Endothelial cell of umbilical vein (primary cell): ENCODE measurements at regions not wholly inside any gene's neighbourhood (a gene's known extent, or its start where the extent isn't known, plus 50 kb on each side); places are given as distances from the start of the nearest gene placed in this dataset.

Experiments used
- BruUV-seq: library from RNA; stranded (reverse); fragments of 400-500 nt; replicated peaks from 2 replicates; lab custom pipeline; 2021; lab: Mats Ljungman, UMichigan
- CTCF ChIA-PET: fragments of 300-600, 350-600 bp; sonication (Branson Sonifier 250); formaldehyde crosslinking; loops from one replicate; lab custom pipeline; 2021; ENCODE audit warnings: antibody characterized with exemption, inconsistent platforms; lab: Charles Lee
- POLR2A ChIA-PET: fragments of 300-600, 350-600 bp; sonication (Branson Sonifier 250); formaldehyde crosslinking; loops from one replicate; lab custom pipeline; 2021; ENCODE audit warnings: antibody characterized with exemption, inconsistent platforms; lab: Charles Lee
- DNase-seq: peaks from one replicate; pipeline ENCODE4 v3.0.0-alpha.2; 2011; ENCODE audit warnings: low read depth, low spot score
- FAIRE-seq: peaks from 2 replicates; lab custom pipeline; 2011; peaks lifted over from hg19 to GRCh38; lab: Jason Lieb, UNC
- H2AFZ ChIP-seq: 2 replicates; pipeline ENCODE4 v1.6.0; 2012; ENCODE audit warnings: low read depth, low read length, control low read depth, inconsistent platforms
- H3K27ac ChIP-seq: 2 replicates; pipeline ENCODE4 v1.5.1; 2011; ENCODE audit warnings: low read depth, mild to moderate bottlenecking, control low read depth, low read length, moderate library complexity; ENCODE audit not compliant: insufficient read depth
- H3K27me3 ChIP-seq, 2 experiments: 2 replicates each; pipeline versions ENCODE4 v1.6.0 to v1.6.1; 2011; ENCODE audit warnings: low read length in 2 of 2, mixed read lengths in 1 of 2; ENCODE audit not compliant: control insufficient read depth in 2 of 2, insufficient read depth in 2 of 2
- H3K36me3 ChIP-seq, 2 experiments: 2 replicates in 1 of 2; 3 replicates in 1 of 2; pipeline ENCODE4 v1.5.1; 2011; ENCODE audit warnings: low read length in 2 of 2, mild to moderate bottlenecking in 1 of 2, moderate library complexity in 1 of 2; ENCODE audit not compliant: control insufficient read depth in 2 of 2, insufficient read depth in 2 of 2; ENCODE audit errors: extremely low read depth in 1 of 2
- H3K4me1 ChIP-seq: 3 replicates; pipeline ENCODE4 v1.5.1; 2011; ENCODE audit warnings: mild to moderate bottlenecking, low read length; ENCODE audit not compliant: control insufficient read depth, insufficient read depth; ENCODE audit errors: extremely low read depth
- H3K4me2 ChIP-seq: 2 replicates; pipeline ENCODE4 v1.6.1; 2011; ENCODE audit warnings: low read length, control low read depth, mixed read lengths; ENCODE audit not compliant: insufficient read depth
- H3K4me3 ChIP-seq, 3 experiments: fragments of 200-600 bp in 1 of 3; sonication (generic), shearing (Covaris generic) in 1 of 3; replicated peaks in 1 of 3; 2 replicates each; pipeline ENCODE4 v1.5.1; 2011 to 2016; ENCODE audit warnings: control low read depth in 3 of 3, low read length in 3 of 3, mild to moderate bottlenecking in 2 of 3, inconsistent platforms in 1 of 3, low read depth in 1 of 3, moderate library complexity in 1 of 3; ENCODE audit not compliant: insufficient read depth in 1 of 3
- H3K79me2 ChIP-seq: 2 replicates; pipeline ENCODE4 v1.6.0; 2012; ENCODE audit warnings: low read length, inconsistent platforms; ENCODE audit not compliant: control insufficient read depth, insufficient read depth
- H3K9ac ChIP-seq: replicated peaks from 2 replicates; pipeline ENCODE3; 2011; ENCODE audit warnings: low read length, control low read depth; ENCODE audit not compliant: insufficient read depth; ENCODE audit errors: extremely low read depth
- H3K9me1 ChIP-seq: replicated peaks from 3 replicates; pipeline ENCODE4 v1.6.0; 2011; ENCODE audit warnings: mild to moderate bottlenecking, low read length; ENCODE audit not compliant: control insufficient read depth, insufficient read depth; ENCODE audit errors: extremely low read depth
- H3K9me3 ChIP-seq: replicated peaks from 2 replicates; pipeline ENCODE4 v1.5.1; 2012; ENCODE audit warnings: low read length, inconsistent platforms; ENCODE audit not compliant: control insufficient read depth, insufficient read depth
- H4K20me1 ChIP-seq: replicated peaks from 2 replicates; pipeline ENCODE3; 2011; ENCODE audit warnings: mild to moderate bottlenecking, low read length; ENCODE audit not compliant: control insufficient read depth, insufficient read depth; ENCODE audit errors: extremely low read depth
- EZH2 ChIP-seq: IDR thresholded peaks from 2 replicates; pipeline ENCODE4 v1.6.1; 2012; ENCODE audit warnings: borderline replicate concordance, low read depth, mild to moderate bottlenecking, moderate library complexity, low read length, inconsistent platforms; ENCODE audit not compliant: severe bottlenecking
- FOS ChIP-seq: IDR thresholded peaks from 2 replicates; pipeline ENCODE4 v1.6.1; 2011; ENCODE audit warnings: mild to moderate bottlenecking, low read length, moderate library complexity, borderline replicate concordance; ENCODE audit not compliant: insufficient read depth
- GATA2 ChIP-seq: IDR thresholded peaks from 2 replicates; pipeline ENCODE4 v1.7.0; 2011; ENCODE audit warnings: low read depth, mild to moderate bottlenecking, moderate library complexity, mixed read lengths, low read length; ENCODE audit not compliant: insufficient read length, insufficient read depth
- JUN ChIP-seq: IDR thresholded peaks from 2 replicates; pipeline ENCODE4 v1.6.1; 2011; ENCODE audit warnings: borderline replicate concordance, low read depth; ENCODE audit not compliant: insufficient read length, insufficient read depth
- MYC ChIP-seq: IDR thresholded peaks from one replicate; pipeline ENCODE4 v1.6.1; 2011; ENCODE audit warnings: mild to moderate bottlenecking, low read depth, low read length
- POLR2A ChIP-seq: IDR thresholded peaks from 2 replicates; pipeline ENCODE4 v1.6.1; 2012; ENCODE audit warnings: low read depth, mild to moderate bottlenecking, control low read depth, low read length
- POLR2AphosphoS5 ChIP-seq: IDR thresholded peaks from 2 replicates; pipeline ENCODE4 v1.6.1; 2012; ENCODE audit warnings: low read depth, mild to moderate bottlenecking, control low read depth, low read length, moderate library complexity; ENCODE audit not compliant: insufficient read depth
- dilution Hi-C: fragments of 300-500 bp; cut with MboI; formaldehyde crosslinking; loops from one replicate; pipeline ENCODE4 v1.15.0; 2019; ENCODE audit warnings: low sequenced_read_pairs; ENCODE audit not compliant: extremely low pct_ligation_motif_present
- intact Hi-C: fragments of 100-400 bp; cut with micrococcal nuclease; formaldehyde crosslinking; loops from one replicate; pipeline ENCODE4 v1.10.0; 2022
- TF ChIP-seq, protein P1 (sequence below), 2 donors: IDR thresholded peaks; 1 replicate in 1 of 2; 2 replicates in 1 of 2; pipeline ENCODE4 v1.5.1; 2011; ENCODE audit warnings: low read length in 2 of 2, mild to moderate bottlenecking in 2 of 2, moderate library complexity in 2 of 2, control low read depth in 1 of 2, inconsistent platforms in 1 of 2, low read depth in 1 of 2; ENCODE audit not compliant: insufficient read depth in 1 of 2; ENCODE audit errors: extremely low read depth in 1 of 2

DNA sequence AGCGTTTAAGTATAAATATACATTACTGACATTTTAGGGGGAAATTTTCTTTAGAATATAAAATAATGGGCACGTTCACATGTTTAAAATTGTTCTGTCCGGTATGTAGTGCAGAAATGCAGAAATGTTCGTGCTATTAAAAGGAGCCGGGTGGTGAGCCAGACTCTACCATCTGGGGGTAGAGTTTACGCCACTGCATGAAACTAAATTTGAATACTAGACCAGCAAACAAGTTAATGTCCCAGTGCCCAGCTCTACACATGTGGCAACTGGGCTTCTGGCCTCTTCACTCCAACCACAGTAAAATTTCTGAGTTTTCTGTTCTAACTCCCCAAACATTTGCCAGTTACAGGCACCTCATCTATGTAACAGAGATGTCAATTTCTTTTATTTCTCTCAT lies 1453.3 kb upstream of the TENM3 start:
- Histone ChIP-seq H4K20me1 (no peaks in the 10 kb centered on the region), H3K36me3 (no peaks in the 10 kb centered on the region), H3K4me1 (no peaks in the 10 kb centered on the region), H3K27me3 (no peaks in the 10 kb centered on the region), H3K27ac (no peak overlapping the region), H3K4me3 (no peak overlapping the region), H3K9ac (no peak overlapping the region), H2AFZ (no peak overlapping the region), H3K4me2 (no peak overlapping the region), H3K79me2 (no peaks in the 10 kb centered on the region), H3K9me3 (peaks cover 8% of the 10 kb centered on the region), H3K9me1 (no peaks in the 10 kb centered on the region)
- DNase-seq (no peak), FAIRE-seq (no peak)
- intact Hi-C loops (no loop called here), dilution Hi-C loops (no loop called here)
- ChIA-PET POLR2A (no interaction called here), CTCF (no interaction called here)
- TF ChIP-seq GATA2 (no peak), JUN (no peak), MYC (no peak), POLR2A (no peak), FOS (no peak), POLR2AphosphoS5 (no peak)
- TF ChIP-seq, protein P1, sequence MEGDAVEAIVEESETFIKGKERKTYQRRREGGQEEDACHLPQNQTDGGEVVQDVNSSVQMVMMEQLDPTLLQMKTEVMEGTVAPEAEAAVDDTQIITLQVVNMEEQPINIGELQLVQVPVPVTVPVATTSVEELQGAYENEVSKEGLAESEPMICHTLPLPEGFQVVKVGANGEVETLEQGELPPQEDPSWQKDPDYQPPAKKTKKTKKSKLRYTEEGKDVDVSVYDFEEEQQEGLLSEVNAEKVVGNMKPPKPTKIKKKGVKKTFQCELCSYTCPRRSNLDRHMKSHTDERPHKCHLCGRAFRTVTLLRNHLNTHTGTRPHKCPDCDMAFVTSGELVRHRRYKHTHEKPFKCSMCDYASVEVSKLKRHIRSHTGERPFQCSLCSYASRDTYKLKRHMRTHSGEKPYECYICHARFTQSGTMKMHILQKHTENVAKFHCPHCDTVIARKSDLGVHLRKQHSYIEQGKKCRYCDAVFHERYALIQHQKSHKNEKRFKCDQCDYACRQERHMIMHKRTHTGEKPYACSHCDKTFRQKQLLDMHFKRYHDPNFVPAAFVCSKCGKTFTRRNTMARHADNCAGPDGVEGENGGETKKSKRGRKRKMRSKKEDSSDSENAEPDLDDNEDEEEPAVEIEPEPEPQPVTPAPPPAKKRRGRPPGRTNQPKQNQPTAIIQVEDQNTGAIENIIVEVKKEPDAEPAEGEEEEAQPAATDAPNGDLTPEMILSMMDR (IDR thresholded peaks at IDR 0.05; ENCODE audit: extremely low read depth in 1 of 2, insufficient read depth in 1 of 2, low read depth in 1 of 2, low read length in 2 of 2): no peak
- BruUV-seq: no TSS peak

DNA sequence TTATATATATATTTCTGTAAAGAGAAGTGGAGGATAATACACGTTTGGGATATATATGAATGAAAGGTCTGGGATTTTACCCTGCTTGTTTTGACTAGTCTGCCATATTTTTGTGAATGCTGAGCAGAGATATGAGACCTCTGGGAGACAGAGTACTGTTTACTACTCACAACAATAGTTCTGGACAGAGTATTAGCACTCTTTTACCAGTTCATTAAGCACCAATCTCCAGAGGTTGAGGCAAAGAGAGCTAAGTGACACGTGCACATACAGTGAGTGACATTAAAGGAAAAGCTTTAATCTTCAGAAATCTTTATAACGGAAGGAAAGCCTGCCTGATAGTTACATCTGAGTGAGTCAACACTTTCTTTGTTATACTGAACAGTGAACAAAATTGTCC lies 1452.7 kb upstream of the TENM3 start:
- no peaks in the 10 kb centered on the region for H4K20me1 ChIP-seq

More for the DNA sequence above, 1452.7 kb upstream of the TENM3 start:
- no peaks in the 10 kb centered on the region for H3K27me3 ChIP-seq
- no peak overlapping the region for H3K9ac ChIP-seq
- dilution Hi-C loops (no loop called here), intact Hi-C loops (no loop called here)
- no peaks in the 10 kb centered on the region for H3K4me1 ChIP-seq
- no TSS peak for BruUV-seq
- no peak for TF ChIP-seq EZH2
- ChIA-PET CTCF (no interaction called here), POLR2A (no interaction called here)
- no peaks in the 10 kb centered on the region for H3K79me2 ChIP-seq
- no peaks in the 10 kb centered on the region for H3K9me1 ChIP-seq
- no peak overlapping the region for H3K4me3 ChIP-seq
- no peak overlapping the region for H3K27ac ChIP-seq
- H3K9me3 ChIP-seq: peaks cover 8% of the 10 kb centered on the region
- no peak for DNase-seq
- FAIRE-seq: no peak
- no peak overlapping the region for H2AFZ ChIP-seq
- H3K4me2 ChIP-seq: no peak overlapping the region
- no peaks in the 10 kb centered on the region for H3K36me3 ChIP-seq
